ENCODE measurements at regions not wholly inside any gene's neighbourhood (a gene's known extent, or its start where the extent isn't known, plus 50 kb on each side); places are given as distances from the start of the nearest gene placed in this dataset.

- DNase-seq (ENCODE audit: low read depth, low spot score), result no peak
Observed at GRCh38 chr11:96607864-96608558, 218.2 kb downstream of the JRKL start.

GRCh38 chr11:96614101-96614500, 224.3 kb downstream of the JRKL start:
- DNase-seq (ENCODE audit: low read depth, low spot score), result no peak

GRCh38 chr11:96614846-96615245, 225.0 kb downstream of the JRKL start:
- no peak for DNase-seq (ENCODE audit: low read depth, low spot score)

GRCh38 chr11:96620464-96621044, 230.7 kb downstream of the JRKL start:
- DNase-seq (ENCODE audit: low read depth, low spot score), result no peak

- DNase-seq (ENCODE audit: low read depth, low spot score), result no peak
Observed at GRCh38 chr11:96621161-96621560, 231.3 kb downstream of the JRKL start.

GRCh38 chr11:96622026-96622634, 232.3 kb downstream of the JRKL start:
- no peak for DNase-seq (ENCODE audit: low read depth, low spot score)

- DNase-seq (ENCODE audit: low read depth, low spot score), result no peak
Observed at GRCh38 chr11:96624126-96624525, 234.3 kb downstream of the JRKL start.

GRCh38 chr11:96627376-96627775, 237.6 kb downstream of the JRKL start:
- no peak for DNase-seq (ENCODE audit: low read depth, low spot score)

- DNase-seq (ENCODE audit: low read depth, low spot score), result no peak
Observed at GRCh38 chr11:96635655-96636054, 245.8 kb downstream of the JRKL start.

- no peak for DNase-seq (ENCODE audit: low read depth, low spot score)
Observed at GRCh38 chr11:96641261-96641660, 251.4 kb downstream of the JRKL start.

GRCh38 chr11:96642583-96642982, 252.8 kb downstream of the JRKL start:
- DNase-seq (ENCODE audit: low read depth, low spot score), result no peak

- no peak for DNase-seq (ENCODE audit: low read depth, low spot score)
Observed at GRCh38 chr11:96643173-96643572, 253.4 kb downstream of the JRKL start.

GRCh38 chr11:96647621-96648020, 257.8 kb downstream of the JRKL start:
- no peak for DNase-seq (ENCODE audit: low read depth, low spot score)

GRCh38 chr11:96648991-96649390, 259.2 kb downstream of the JRKL start:
- DNase-seq (ENCODE audit: low read depth, low spot score), result no peak

- DNase-seq (ENCODE audit: low read depth, low spot score), result no peak
Observed at GRCh38 chr11:96652516-96652915, 262.7 kb downstream of the JRKL start.

GRCh38 chr11:96655474-96655873, 265.7 kb downstream of the JRKL start:
- no peak for DNase-seq (ENCODE audit: low read depth, low spot score)

GRCh38 chr11:96658436-96658835, 268.6 kb downstream of the JRKL start:
- no peak for DNase-seq (ENCODE audit: low read depth, low spot score)

- DNase-seq (ENCODE audit: low read depth, low spot score), result no peak
Observed at GRCh38 chr11:96664110-96664509, 274.3 kb downstream of the JRKL start.

GRCh38 chr11:96680211-96681018, 290.6 kb downstream of the JRKL start:
- DNase-seq (ENCODE audit: low read depth, low spot score), result no peak

- no peak for DNase-seq (ENCODE audit: low read depth, low spot score)
Observed at GRCh38 chr11:96681019-96681716, 291.4 kb downstream of the JRKL start.

- DNase-seq (ENCODE audit: low read depth, low spot score), result no peak
Observed at GRCh38 chr11:96694338-96694737, 304.5 kb downstream of the JRKL start.

- no peak for DNase-seq (ENCODE audit: low read depth, low spot score)
Observed at GRCh38 chr11:96696731-96697130, 306.9 kb downstream of the JRKL start.

Measured in brain pericyte (primary cell).